ENCODE measurements at regions not wholly inside any gene's neighbourhood (a gene's known extent, or its start where the extent isn't known, plus 50 kb on each side); places are given as distances from the start of the nearest gene placed in this dataset.

DNA sequence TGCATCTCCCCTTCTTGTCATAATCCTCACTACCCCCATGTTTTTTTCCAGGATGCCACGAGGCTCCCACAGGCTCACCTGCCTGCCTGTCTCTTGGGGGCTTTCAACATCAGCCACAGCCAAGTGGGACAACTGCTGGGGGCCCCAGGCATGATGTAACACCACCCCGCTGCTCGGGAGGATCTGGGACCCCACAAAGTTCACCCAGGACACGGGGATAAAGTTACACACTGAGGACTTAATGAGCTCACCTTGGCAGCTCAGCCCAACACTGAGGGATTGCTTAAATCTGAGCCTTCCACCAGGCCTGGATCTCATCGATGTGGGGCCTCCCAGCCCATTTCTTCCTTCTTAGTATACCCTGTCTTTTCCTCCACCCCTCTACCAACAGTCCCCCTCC lies 56.4 kb upstream of the NNAT start:
- in situ Hi-C loops (cut with HindIII; ENCODE audit: extremely low pct_ligation_motif_present, low pct_unique_long_range_greater_than_20kb) (no loop called here), intact Hi-C loops (cut with micrococcal nuclease; ENCODE audit: unreplicated experiment) (no loop called here)
- Histone ChIP-seq H3K4me3 (replicated peaks in 1 of 3; ENCODE audit: insufficient read depth in 1 of 3, low read depth in 2 of 3, low read length in 3 of 3) (no peak overlapping the region), H3K36me3 (replicated peaks in 1 of 2; ENCODE audit: control insufficient read depth in 1 of 2, insufficient read depth in 2 of 2, low read length in 2 of 2) (no peaks in the 10 kb centered on the region), H3K4me1 (ENCODE audit: insufficient read depth, low read length) (no peaks in the 10 kb centered on the region), H3K79me2 (ENCODE audit: insufficient read depth, low read length) (no peaks in the 10 kb centered on the region), H2AFZ (ENCODE audit: low read length) (no peak overlapping the region), H3K4me2 (ENCODE audit: low read depth, low read length) (no peak overlapping the region), H4K20me1 (ENCODE audit: insufficient read depth, low read length) (no peaks in the 10 kb centered on the region), H3K9me3 (ENCODE audit: low read length) (no peaks in the 10 kb centered on the region), H3K9ac (ENCODE audit: insufficient read depth, low read depth, low read length) (no peak overlapping the region), H3K27ac (ENCODE audit: extremely low read length, insufficient read depth, low read length) (no peak overlapping the region), H3K27me3 (ENCODE audit: control insufficient read depth in 1 of 2, insufficient read depth in 2 of 2, low read length in 2 of 2) (peaks cover 3 to 43% of the 10 kb centered on the region in 2 experiments; a peak in 4 of 5 replicates)
- ATAC-seq (peak; percentile 18; the same call in 1 of the 3 replicates), FAIRE-seq (no peak), DNase-seq (ENCODE audit: low spot score) (no peak)
- WGBS (ENCODE audit: low lambda C conversion rate): 6% methylated on average over 5 of the region's 5 CpGs
- TF ChIP-seq ZNF496 (CRISPR knock-in tag; IDR thresholded peaks at IDR 0.05; ENCODE audit: insufficient replicate concordance): no peak
- ChIA-PET CTCF (ENCODE audit: low intra/inter-chr PET ratio, low total read pairs) (no interaction called here), POLR2A (no interaction called here)
- BruUV-seq (replicated peaks): no TSS peak
